ENCODE measurements at regions not wholly inside any gene's neighbourhood (a gene's known extent, or its start where the extent isn't known, plus 50 kb on each side); places are given as distances from the start of the nearest gene placed in this dataset.
A peak's percentile ranks its signal among the peaks of the same experiment; 100 is the strongest.

GRCh38 chr10:28354511-28354910, 51.6 kb upstream of the MPP7 start:
- no peak for TF ChIP-seq CTCF (IDR thresholded peaks at IDR 0.05)
- Histone ChIP-seq H3K79me2 (ENCODE audit: insufficient read depth, low read length) (no peaks in the 10 kb centered on the region), H3K27me3 (ENCODE audit: control insufficient read depth in 2 of 2, insufficient read depth in 2 of 2, low read length in 2 of 2) (no peaks in the 10 kb centered on the region), H3K4me1 (ENCODE audit: control insufficient read depth in 1 of 2, insufficient read depth in 2 of 2, low read length in 2 of 2) (peaks cover 9 to 11% of the 10 kb centered on the region in 2 donors), H3K27ac (ENCODE audit: low read depth in 1 of 2, low read length in 2 of 2) (no peak overlapping the region), H3K9me3 (replicated peaks in 1 of 2; ENCODE audit: control insufficient read depth in 1 of 2, insufficient read depth in 1 of 2, low read length in 2 of 2) (no peaks in the 10 kb centered on the region), H3K4me2 (replicated peaks; ENCODE audit: extremely low read depth, low read length, poor library complexity, severe bottlenecking) (no peak overlapping the region), H3K4me3 (replicated peaks in 1 of 3; ENCODE audit: low read depth in 2 of 3, low read length in 3 of 3) (no peak overlapping the region), H2AFZ (ENCODE audit: insufficient read depth, low read depth, low read length, poor library complexity, severe bottlenecking) (no peak overlapping the region), H3K9ac (ENCODE audit: insufficient read depth, low read length, poor library complexity, severe bottlenecking) (no peak overlapping the region), H4K20me1 (ENCODE audit: insufficient read depth, low read length) (no peaks in the 10 kb centered on the region), H3K36me3 (replicated peaks in 1 of 2; ENCODE audit: control insufficient read depth in 1 of 2, insufficient read depth in 2 of 2, low read length in 2 of 2) (no peaks in the 10 kb centered on the region)
- H3K4me3 Mint-ChIP-seq, result no peak overlapping the region
- intact Hi-C loops (cut with micrococcal nuclease), result no loop called here
- H3K36me3 Mint-ChIP-seq, result peaks cover 0 to 2% of the 10 kb centered on the region in 2 donors
- H3K9me3 Mint-ChIP-seq, result peaks cover 0 to 3% (median 0%) of the 10 kb centered on the region in 7 donors
- DNase-seq, result no peak
- H3K27me3 Mint-ChIP-seq (ENCODE audit: low read depth in 3 of 3), result peaks cover 0 to 5% (median 3%) of the 10 kb centered on the region in 3 donors
- H3K4me1 Mint-ChIP-seq, result peaks cover 15% of the 10 kb centered on the region
- no peak overlapping the region for H3K27ac Mint-ChIP-seq
- 100% methylated on average over 2 of the region's 4 CpGs for WGBS (ENCODE audit: insufficient coverage)

- H3K4me2 ChIP-seq (replicated peaks; ENCODE audit: extremely low read depth, low read length, poor library complexity, severe bottlenecking), result no peak overlapping the region
- Mint-ChIP-seq H3K9me3 (peaks cover 0 to 3% (median 0%) of the 10 kb centered on the region in 7 donors), H3K27ac (no peak overlapping the region), H3K36me3 (peaks cover 0 to 2% of the 10 kb centered on the region in 2 donors), H3K4me3 (no peak overlapping the region), H3K4me1 (peaks cover 19% of the 10 kb centered on the region), H3K27me3 (ENCODE audit: low read depth in 3 of 3) (peaks cover 0 to 5% (median 1%) of the 10 kb centered on the region in 3 donors)
- H3K27me3 ChIP-seq (ENCODE audit: control insufficient read depth in 2 of 2, insufficient read depth in 2 of 2, low read length in 2 of 2), result no peaks in the 10 kb centered on the region
- H3K4me1 ChIP-seq (ENCODE audit: control insufficient read depth in 1 of 2, insufficient read depth in 2 of 2, low read length in 2 of 2), result peaks cover 9 to 11% of the 10 kb centered on the region in 2 donors
- no peak overlapping the region for H3K4me3 ChIP-seq (replicated peaks in 1 of 3; ENCODE audit: low read depth in 2 of 3, low read length in 3 of 3)
- no peak for TF ChIP-seq CTCF (IDR thresholded peaks at IDR 0.05)
- no CpG with 5 or more reads among the region's 2 CpGs for WGBS (ENCODE audit: insufficient coverage)
- H3K79me2 ChIP-seq (ENCODE audit: insufficient read depth, low read length), result no peaks in the 10 kb centered on the region
- intact Hi-C loops (cut with micrococcal nuclease), result no loop called here
- H3K36me3 ChIP-seq (replicated peaks in 1 of 2; ENCODE audit: control insufficient read depth in 1 of 2, insufficient read depth in 2 of 2, low read length in 2 of 2), result no peaks in the 10 kb centered on the region
- no peak overlapping the region for H3K9ac ChIP-seq (ENCODE audit: insufficient read depth, low read length, poor library complexity, severe bottlenecking)
- no peak overlapping the region for H2AFZ ChIP-seq (ENCODE audit: insufficient read depth, low read depth, low read length, poor library complexity, severe bottlenecking)
- no peaks in the 10 kb centered on the region for H4K20me1 ChIP-seq (ENCODE audit: insufficient read depth, low read length)
- H3K9me3 ChIP-seq (replicated peaks in 1 of 2; ENCODE audit: control insufficient read depth in 1 of 2, insufficient read depth in 1 of 2, low read length in 2 of 2), result no peaks in the 10 kb centered on the region
- peak in 1 of 3 donors; percentile 56 for DNase-seq
- H3K27ac ChIP-seq (ENCODE audit: low read depth in 1 of 2, low read length in 2 of 2), result no peak overlapping the region
Observed at GRCh38 chr10:28355376-28355775, 52.5 kb upstream of the MPP7 start.

Data from CD14-positive monocyte (primary cell).